ENCODE measurements at regions not wholly inside any gene's neighbourhood (a gene's known extent, or its start where the extent isn't known, plus 50 kb on each side); places are given as distances from the start of the nearest gene placed in this dataset.

DNA sequence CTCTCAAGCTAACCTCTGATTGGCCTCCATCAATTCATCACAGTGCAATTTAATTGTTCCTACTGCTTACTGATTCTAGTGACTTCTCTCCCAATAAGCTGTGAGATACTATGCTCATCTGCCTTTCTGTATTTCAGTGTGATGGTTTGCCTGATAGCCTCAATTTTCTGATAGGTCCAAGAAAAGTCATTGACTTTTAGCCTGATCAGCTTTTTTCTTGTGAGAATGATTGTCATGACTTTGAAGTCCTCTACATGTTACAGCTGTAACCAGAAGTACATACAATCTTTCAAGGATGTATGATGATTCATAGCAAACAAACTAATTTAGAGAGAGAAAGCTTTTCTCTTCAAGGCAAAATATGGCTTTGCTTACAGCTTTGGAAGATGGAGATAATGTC, 463.8 kb upstream of the CNTN3 start:
- Histone ChIP-seq H3K4me1 (ENCODE audit: control insufficient read depth in 2 of 2, insufficient read depth in 2 of 2, low read length in 2 of 2) (no peaks in the 10 kb centered on the region), H3K27me3 (replicated peaks in 1 of 4; ENCODE audit: control extremely low read depth in 1 of 4, control insufficient read depth in 3 of 4, insufficient read depth in 4 of 4, low read length in 3 of 4) (no peaks in the 10 kb centered on the region), H2AFZ (ENCODE audit: insufficient read depth, low read depth, low read length, poor library complexity, severe bottlenecking) (no peak overlapping the region), H3K36me3 (replicated peaks in 1 of 2; ENCODE audit: control extremely low read depth in 1 of 2, control insufficient read depth in 1 of 2, extremely low read depth in 1 of 2, insufficient read depth in 2 of 2, low read length in 1 of 2) (no peaks in the 10 kb centered on the region), H3K9me3 (ENCODE audit: control extremely low read depth in 1 of 3, control insufficient read depth in 2 of 3, insufficient read depth in 1 of 3, low read length in 2 of 3) (peaks cover 0 to 2% (median 0%) of the 10 kb centered on the region in 3 donors), H3K27ac (ENCODE audit: low read length in 2 of 2) (no peak overlapping the region), H3K4me3 (ENCODE audit: control extremely low read depth in 1 of 5, extremely low read depth in 1 of 5, insufficient read depth in 1 of 5, low read depth in 2 of 5, low read length in 4 of 5) (no peak overlapping the region), H3K79me2 (ENCODE audit: control insufficient read depth, insufficient read depth, low read length) (no peaks in the 10 kb centered on the region), H4K20me1 (ENCODE audit: control insufficient read depth, insufficient read depth, low read length, poor library complexity, severe bottlenecking) (no peaks in the 10 kb centered on the region), H3K4me2 (replicated peaks; ENCODE audit: low read depth, low read length, poor library complexity, severe bottlenecking) (no peak overlapping the region), H3K9ac (ENCODE audit: low read length) (no peak overlapping the region)
- ATAC-seq (ENCODE audit: low read depth), result no peak
- ChIA-PET CTCF (no interaction called here), POLR2A (no interaction called here)
- Mint-ChIP-seq H3K27ac (no peak overlapping the region), H3K27me3 (no peaks in the 10 kb centered on the region), H3K4me1 (no peaks in the 10 kb centered on the region), H3K9me3 (ENCODE audit: insufficient read depth) (peaks cover 3% of the 10 kb centered on the region), H3K4me3 (no peak overlapping the region)
- DNase-seq, result no peak
- intact Hi-C loops (cut with micrococcal nuclease), result no loop called here
- TF ChIP-seq, protein P1, sequence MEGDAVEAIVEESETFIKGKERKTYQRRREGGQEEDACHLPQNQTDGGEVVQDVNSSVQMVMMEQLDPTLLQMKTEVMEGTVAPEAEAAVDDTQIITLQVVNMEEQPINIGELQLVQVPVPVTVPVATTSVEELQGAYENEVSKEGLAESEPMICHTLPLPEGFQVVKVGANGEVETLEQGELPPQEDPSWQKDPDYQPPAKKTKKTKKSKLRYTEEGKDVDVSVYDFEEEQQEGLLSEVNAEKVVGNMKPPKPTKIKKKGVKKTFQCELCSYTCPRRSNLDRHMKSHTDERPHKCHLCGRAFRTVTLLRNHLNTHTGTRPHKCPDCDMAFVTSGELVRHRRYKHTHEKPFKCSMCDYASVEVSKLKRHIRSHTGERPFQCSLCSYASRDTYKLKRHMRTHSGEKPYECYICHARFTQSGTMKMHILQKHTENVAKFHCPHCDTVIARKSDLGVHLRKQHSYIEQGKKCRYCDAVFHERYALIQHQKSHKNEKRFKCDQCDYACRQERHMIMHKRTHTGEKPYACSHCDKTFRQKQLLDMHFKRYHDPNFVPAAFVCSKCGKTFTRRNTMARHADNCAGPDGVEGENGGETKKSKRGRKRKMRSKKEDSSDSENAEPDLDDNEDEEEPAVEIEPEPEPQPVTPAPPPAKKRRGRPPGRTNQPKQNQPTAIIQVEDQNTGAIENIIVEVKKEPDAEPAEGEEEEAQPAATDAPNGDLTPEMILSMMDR (IDR thresholded peaks at IDR 0.05), result no peak
- no peak for TF ChIP-seq EZH2 (IDR thresholded peaks at IDR 0.05; ENCODE audit: borderline replicate concordance, insufficient read depth, low read depth, low read length, poor library complexity, severe bottlenecking)

DNA sequence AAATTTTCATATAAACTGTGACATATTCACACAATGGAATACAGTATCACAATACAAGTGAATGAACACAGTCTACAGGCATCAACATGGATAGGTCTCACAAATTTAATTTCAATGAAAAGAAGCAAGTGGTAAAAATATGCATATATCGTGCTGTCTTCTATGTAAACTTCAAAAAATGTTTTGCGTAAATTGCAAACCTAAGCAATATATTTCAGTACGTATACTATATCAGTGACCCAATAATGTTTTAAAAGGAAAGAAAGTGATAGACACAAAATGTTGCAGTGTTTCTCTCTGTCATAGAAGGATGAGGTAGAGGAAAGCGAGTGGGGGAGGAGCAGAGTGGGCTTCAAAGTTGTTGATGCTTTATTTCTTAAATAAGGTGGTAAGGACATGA, 468.4 kb upstream of the CNTN3 start:
- H3K4me3 ChIP-seq (ENCODE audit: control extremely low read depth in 1 of 5, extremely low read depth in 1 of 5, insufficient read depth in 1 of 5, low read depth in 2 of 5, low read length in 4 of 5), result no peak overlapping the region
- H3K9me3 ChIP-seq (ENCODE audit: control extremely low read depth in 1 of 3, control insufficient read depth in 2 of 3, insufficient read depth in 1 of 3, low read length in 2 of 3), result peaks cover 0 to 3% (median 2%) of the 10 kb centered on the region in 3 donors
- peaks cover 11% of the 10 kb centered on the region for H3K9me3 Mint-ChIP-seq (ENCODE audit: insufficient read depth)
- no peaks in the 10 kb centered on the region for H3K4me1 ChIP-seq (ENCODE audit: control insufficient read depth in 2 of 2, insufficient read depth in 2 of 2, low read length in 2 of 2)
- ATAC-seq (ENCODE audit: low read depth), result no peak
- no peaks in the 10 kb centered on the region for H3K27me3 ChIP-seq (replicated peaks in 1 of 4; ENCODE audit: control extremely low read depth in 1 of 4, control insufficient read depth in 3 of 4, insufficient read depth in 4 of 4, low read length in 3 of 4)
- no peaks in the 10 kb centered on the region for H3K79me2 ChIP-seq (ENCODE audit: control insufficient read depth, insufficient read depth, low read length)
- POLR2A ChIA-PET, result no interaction called here
- intact Hi-C loops (cut with micrococcal nuclease), result no loop called here
- no peak overlapping the region for H3K4me3 Mint-ChIP-seq
- H3K36me3 ChIP-seq (replicated peaks in 1 of 2; ENCODE audit: control extremely low read depth in 1 of 2, control insufficient read depth in 1 of 2, extremely low read depth in 1 of 2, insufficient read depth in 2 of 2, low read length in 1 of 2), result no peaks in the 10 kb centered on the region
- DNase-seq, result no peak
- WGBS (ENCODE audit: insufficient coverage), result no CpG with 5 or more reads among the region's 4 CpGs
- no peak overlapping the region for H3K4me2 ChIP-seq (replicated peaks; ENCODE audit: low read depth, low read length, poor library complexity, severe bottlenecking)
- CTCF ChIA-PET, result no interaction called here
- TF ChIP-seq, protein P1 (IDR thresholded peaks at IDR 0.05), result no peak
- TF ChIP-seq EZH2 (IDR thresholded peaks at IDR 0.05; ENCODE audit: borderline replicate concordance, insufficient read depth, low read depth, low read length, poor library complexity, severe bottlenecking), result no peak
- H3K27ac ChIP-seq (ENCODE audit: low read length in 2 of 2), result no peak overlapping the region
- H3K4me1 Mint-ChIP-seq, result no peaks in the 10 kb centered on the region
- H3K9ac ChIP-seq (ENCODE audit: low read length), result no peak overlapping the region
- no peak overlapping the region for H2AFZ ChIP-seq (ENCODE audit: insufficient read depth, low read depth, low read length, poor library complexity, severe bottlenecking)
- H3K27me3 Mint-ChIP-seq, result no peaks in the 10 kb centered on the region
- H4K20me1 ChIP-seq (ENCODE audit: control insufficient read depth, insufficient read depth, low read length, poor library complexity, severe bottlenecking), result no peaks in the 10 kb centered on the region
- H3K27ac Mint-ChIP-seq, result no peak overlapping the region
